HG02885 (cell line): ENCODE measurements at regions not wholly inside any gene's neighbourhood (a gene's known extent, or its start where the extent isn't known, plus 50 kb on each side); places are given as distances from the start of the nearest gene placed in this dataset.
A peak's percentile ranks its signal among the peaks of the same experiment; 100 is the strongest.
"Not testable (repeated sequence)": the region's sequence is repeated elsewhere in the genome, so short reads cannot be mapped to it uniquely, and the experiment has no call there.

Experiments used
- ATAC-seq: cut with Tn5 transposase; IDR thresholded peaks from one replicate; pipeline ENCODE4 v1.9.1; 2021; ENCODE audit warnings: mild to moderate bottlenecking; ENCODE audit not compliant: unreplicated experiment, poor library complexity

- ATAC-seq, result no peak
Observed at GRCh38 chr7:32694182-32694581, 197.4 kb downstream of the KBTBD2 start.

- peak; percentile 92 for ATAC-seq
Observed at GRCh38 chr7:32691965-32692815, 196.9 kb downstream of the AVL9 start.

GRCh38 chr7:32688092-32688491 is 192.8 kb downstream of the AVL9 start:
- ATAC-seq, result not testable (repeated sequence)

- no peak for ATAC-seq
Observed at GRCh38 chr7:32681174-32681518, 185.9 kb downstream of the AVL9 start.

GRCh38 chr7:32680259-32681173 is 185.2 kb downstream of the AVL9 start:
- no peak for ATAC-seq

GRCh38 chr7:32679192-32679591 is 183.9 kb downstream of the AVL9 start:
- ATAC-seq, result no peak

- no peak for ATAC-seq
Observed at GRCh38 chr7:32677593-32677992, 182.3 kb downstream of the AVL9 start.

- ATAC-seq, result no peak
Observed at GRCh38 chr7:32676249-32676941, 181.1 kb downstream of the AVL9 start.

GRCh38 chr7:32673275-32673983 is 178.1 kb downstream of the AVL9 start:
- ATAC-seq, result no peak

- ATAC-seq, result no peak
Observed at GRCh38 chr7:32670110-32671025, 175.1 kb downstream of the AVL9 start.

- ATAC-seq, result not testable (repeated sequence)
Observed at GRCh38 chr7:32669173-32669870, 174.0 kb downstream of the AVL9 start.

GRCh38 chr7:32668387-32669097 is 173.3 kb downstream of the AVL9 start:
- not testable (repeated sequence) for ATAC-seq

GRCh38 chr7:32667586-32667985 is 172.3 kb downstream of the AVL9 start:
- not testable (repeated sequence) for ATAC-seq

GRCh38 chr7:32663805-32664211 is 168.5 kb downstream of the AVL9 start:
- not testable (repeated sequence) for ATAC-seq

- peak; percentile 51 for ATAC-seq
Observed at GRCh38 chr7:32662509-32662908, 167.2 kb downstream of the AVL9 start.

GRCh38 chr7:32661929-32662328 is 166.6 kb downstream of the AVL9 start:
- ATAC-seq, result no peak

GRCh38 chr7:32661501-32661900 is 166.2 kb downstream of the AVL9 start:
- ATAC-seq, result no peak

GRCh38 chr7:32660936-32661335 is 165.6 kb downstream of the AVL9 start:
- ATAC-seq, result no peak
